ENCODE measurements at regions not wholly inside any gene's neighbourhood (a gene's known extent, or its start where the extent isn't known, plus 50 kb on each side); places are given as distances from the start of the nearest gene placed in this dataset.

GRCh38 chr12:58041441-58041840, 100.1 kb downstream of the ATP23 start:
- H3K9ac ChIP-seq (ENCODE audit: low read depth, low read length), result no peak overlapping the region
- no peak overlapping the region for H2AFZ ChIP-seq (replicated peaks; ENCODE audit: low read length, poor library complexity)
- ATAC-seq (ENCODE audit: low read depth), result no peak
- no peaks in the 10 kb centered on the region for H3K36me3 ChIP-seq (ENCODE audit: control insufficient read depth, insufficient read depth, low read length)
- in situ Hi-C loops (cut with MboI; ENCODE audit: low sequenced_read_pairs), result no loop called here
- H3K27ac ChIP-seq (ENCODE audit: insufficient read depth, low read length), result no peak overlapping the region
- no peak overlapping the region for H4K8ac ChIP-seq (ENCODE audit: low read depth in 2 of 2, low read length in 2 of 2)
- DNase-seq, result no peak
- H3K56ac ChIP-seq (ENCODE audit: extremely low read depth, insufficient read depth, low read length), result no peak overlapping the region
- H2BK5ac ChIP-seq (ENCODE audit: low read depth, low read length, poor library complexity, severe bottlenecking), result no peak overlapping the region
- ChIA-PET POLR2A (ENCODE audit: unreplicated experiment) (no interaction called here), CTCF (no interaction called here)
- H3K14ac ChIP-seq (replicated peaks; ENCODE audit: low read depth, low read length), result no peak overlapping the region
- H2BK20ac ChIP-seq (ENCODE audit: low read depth, low read length), result no peak overlapping the region
- no peak overlapping the region for H3K4me2 ChIP-seq (ENCODE audit: low read depth, low read length)
- no peak overlapping the region for H4K91ac ChIP-seq (ENCODE audit: insufficient read depth, low read depth, low read length)
- H3K27me3 ChIP-seq (ENCODE audit: control insufficient read depth, insufficient read depth, low read length), result no peaks in the 10 kb centered on the region; the same call in 1 of the 2 replicates
- no peaks in the 10 kb centered on the region for H3K9me3 ChIP-seq (ENCODE audit: control insufficient read depth, insufficient read depth, low read length)
- no peak overlapping the region for H3K23ac ChIP-seq (ENCODE audit: low read depth, low read length)
- no peak overlapping the region for H4K5ac ChIP-seq (ENCODE audit: low read depth, low read length)
- no peaks in the 10 kb centered on the region for H3K79me1 ChIP-seq (ENCODE audit: low read depth in 1 of 2, low read length in 2 of 2)
- BruUV-seq (replicated peaks), result no TSS peak
- no CpG with 5 or more reads among the region's 2 CpGs for WGBS, 2 experiments (ENCODE audit: extremely low coverage in 2 of 2, insufficient read length in 1 of 2)
- no peak overlapping the region for H2AK5ac ChIP-seq (ENCODE audit: low read depth, low read length)
- H3K9me1 ChIP-seq (ENCODE audit: insufficient read depth, low read length), result no peaks in the 10 kb centered on the region
- no peak overlapping the region for H2AK9ac ChIP-seq (replicated peaks; ENCODE audit: low read depth, low read length, poor library complexity)
- H3K4me3 ChIP-seq (ENCODE audit: insufficient read depth, low read depth, low read length), result no peak overlapping the region
- no peaks in the 10 kb centered on the region for H4K20me1 ChIP-seq (ENCODE audit: insufficient read depth, low read length)
- no peak overlapping the region for H2BK120ac ChIP-seq (ENCODE audit: low read depth, low read length)
- no peak overlapping the region for H2BK15ac ChIP-seq (ENCODE audit: low read depth, low read length)
- intact Hi-C loops (cut with micrococcal nuclease), result no loop called here
- TF ChIP-seq MAFK (IDR thresholded peaks at IDR 0.05; ENCODE audit: low read depth, low read length) (no peak), RFX5 (IDR thresholded peaks at IDR 0.05; ENCODE audit: low read depth, low read length) (no peak), SMC3 (IDR thresholded peaks at IDR 0.05; ENCODE audit: low read depth, low read length) (no peak), RCOR1 (IDR thresholded peaks at IDR 0.05; ENCODE audit: insufficient replicate concordance, low read length) (no peak), MAZ (IDR thresholded peaks at IDR 0.05; ENCODE audit: borderline replicate concordance, low read depth, low read length) (no peak), MXI1 (IDR thresholded peaks at IDR 0.05; ENCODE audit: borderline replicate concordance, low read depth, low read length) (no peak), BHLHE40 (IDR thresholded peaks at IDR 0.05; ENCODE audit: low read depth, low read length) (no peak), POLR2A (IDR thresholded peaks at IDR 0.05; ENCODE audit: low read depth, low read length) (no peak)
- TF ChIP-seq, protein P1, sequence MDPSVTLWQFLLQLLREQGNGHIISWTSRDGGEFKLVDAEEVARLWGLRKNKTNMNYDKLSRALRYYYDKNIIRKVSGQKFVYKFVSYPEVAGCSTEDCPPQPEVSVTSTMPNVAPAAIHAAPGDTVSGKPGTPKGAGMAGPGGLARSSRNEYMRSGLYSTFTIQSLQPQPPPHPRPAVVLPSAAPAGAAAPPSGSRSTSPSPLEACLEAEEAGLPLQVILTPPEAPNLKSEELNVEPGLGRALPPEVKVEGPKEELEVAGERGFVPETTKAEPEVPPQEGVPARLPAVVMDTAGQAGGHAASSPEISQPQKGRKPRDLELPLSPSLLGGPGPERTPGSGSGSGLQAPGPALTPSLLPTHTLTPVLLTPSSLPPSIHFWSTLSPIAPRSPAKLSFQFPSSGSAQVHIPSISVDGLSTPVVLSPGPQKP (IDR thresholded peaks at IDR 0.05; ENCODE audit: borderline replicate concordance, low read depth, low read length), result no peak
- dilution Hi-C loops (cut with HindIII; ENCODE audit: low sequenced_read_pairs, unreplicated experiment), result no loop called here
- no peak overlapping the region for H3K4ac ChIP-seq (ENCODE audit: low read depth, low read length)
- H3K4me1 ChIP-seq (ENCODE audit: control insufficient read depth, insufficient read depth, low read length), result no peaks in the 10 kb centered on the region
- no peak overlapping the region for H3K18ac ChIP-seq (ENCODE audit: low read depth, low read length)
